GM19463 (cell line): ENCODE measurements at regions not wholly inside any gene's neighbourhood (a gene's known extent, or its start where the extent isn't known, plus 50 kb on each side); places are given as distances from the start of the nearest gene placed in this dataset.

Source experiments
- ATAC-seq: cut with Tn5 transposase; IDR thresholded peaks from one replicate; pipeline ENCODE4 v1.9.1; 2021; ENCODE audit warnings: mild to moderate bottlenecking, moderate library complexity; ENCODE audit not compliant: unreplicated experiment

- no peak for ATAC-seq
Observed at GRCh38 chr4:22901631-22902030, 208.9 kb downstream of the GBA3 start.

GRCh38 chr4:22900876-22901275, 208.1 kb downstream of the GBA3 start:
- ATAC-seq: no peak

- peak; percentile 63 for ATAC-seq
Observed at GRCh38 chr4:22897520-22898108, 204.9 kb downstream of the GBA3 start.

DNA sequence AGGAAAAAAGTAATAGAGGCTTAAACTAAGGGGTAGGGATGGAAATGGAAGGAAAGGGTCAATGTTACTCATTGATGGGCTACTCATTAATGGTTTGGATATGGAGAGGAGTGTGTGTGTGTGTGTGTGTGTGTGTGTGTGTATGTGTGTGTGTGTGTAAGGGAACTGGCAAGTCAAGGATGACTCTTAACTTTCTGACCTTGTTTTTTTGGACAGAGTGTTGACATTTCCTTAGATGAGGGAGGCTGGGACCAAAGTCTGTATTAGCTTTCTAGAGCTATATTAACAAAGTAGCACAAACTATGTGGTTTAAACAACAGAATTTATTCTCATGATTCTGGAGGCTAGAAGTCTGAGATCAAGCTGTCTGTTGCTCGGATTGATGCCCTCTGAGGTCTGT, 202.7 kb downstream of the GBA3 start:
- ATAC-seq: no peak

GRCh38 chr4:22884157-22884556, 191.4 kb downstream of the GBA3 start:
- ATAC-seq: no peak

- no peak for ATAC-seq
Observed at GRCh38 chr4:22881411-22881810, 188.7 kb downstream of the GBA3 start.

- no peak for ATAC-seq
Observed at GRCh38 chr4:22877486-22878052, 184.8 kb downstream of the GBA3 start.

- no peak for ATAC-seq
Observed at GRCh38 chr4:22876270-22876669, 183.5 kb downstream of the GBA3 start.

DNA sequence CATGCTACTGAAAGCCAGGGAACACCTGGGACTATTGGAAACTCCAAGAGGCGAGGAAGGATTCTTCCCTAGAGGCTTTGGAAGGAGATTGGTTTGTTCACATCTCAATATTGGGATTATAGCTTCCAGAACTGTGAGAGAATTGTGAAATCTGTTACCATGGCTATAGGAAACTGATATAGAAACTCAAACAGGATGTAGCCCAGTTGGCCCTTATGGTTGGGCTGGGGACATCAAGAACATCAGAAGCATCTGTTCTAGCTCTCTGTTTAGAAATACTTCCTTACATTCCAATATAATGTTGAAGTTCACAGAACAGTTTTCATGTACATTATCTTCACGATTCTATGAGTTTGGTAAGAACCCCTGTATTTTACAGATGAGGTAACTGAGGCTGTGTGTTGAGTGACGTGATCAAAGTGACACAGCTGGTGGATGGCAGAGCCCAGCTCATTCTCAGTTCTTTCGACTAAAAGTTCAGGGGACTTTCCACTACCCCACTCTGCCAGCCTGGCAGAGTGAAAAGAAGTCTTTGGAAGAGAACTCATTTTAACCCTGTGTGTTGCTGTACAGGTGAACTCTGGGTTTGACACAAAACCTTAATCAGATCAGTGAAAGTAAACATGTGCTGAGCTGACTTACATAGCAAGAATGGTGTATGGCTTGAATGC, 183.0 kb downstream of the GBA3 start:
- ATAC-seq: no peak

DNA sequence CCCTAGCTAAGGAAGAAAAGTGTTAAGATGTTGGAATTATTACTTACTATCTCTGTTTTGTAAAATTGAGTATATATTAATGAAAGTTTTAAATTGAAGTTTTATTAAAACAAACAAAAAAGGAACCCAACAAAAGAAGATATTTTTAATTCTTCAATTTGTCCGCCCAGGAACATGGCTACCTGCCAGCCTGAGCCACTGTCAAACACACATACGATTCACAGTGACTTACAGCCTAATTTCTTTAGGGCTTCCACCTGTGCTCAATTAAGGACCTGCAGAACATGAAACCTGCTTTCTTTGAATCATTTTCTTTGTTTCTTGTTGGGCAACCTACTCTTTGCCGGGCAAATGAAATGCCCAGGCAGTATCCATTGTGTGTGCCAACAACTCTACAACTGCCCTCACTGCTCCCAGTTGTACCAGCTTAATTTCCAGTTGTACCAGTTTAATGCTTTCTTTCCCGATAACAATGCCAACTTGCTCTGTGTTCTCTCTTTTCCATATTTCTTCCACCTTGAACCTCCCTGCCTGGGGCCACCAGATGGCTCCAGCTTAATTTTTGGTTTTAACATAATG, 181.7 kb downstream of the GBA3 start:
- ATAC-seq: no peak

GRCh38 chr4:22873899-22874298, 181.2 kb downstream of the GBA3 start:
- no peak for ATAC-seq

DNA sequence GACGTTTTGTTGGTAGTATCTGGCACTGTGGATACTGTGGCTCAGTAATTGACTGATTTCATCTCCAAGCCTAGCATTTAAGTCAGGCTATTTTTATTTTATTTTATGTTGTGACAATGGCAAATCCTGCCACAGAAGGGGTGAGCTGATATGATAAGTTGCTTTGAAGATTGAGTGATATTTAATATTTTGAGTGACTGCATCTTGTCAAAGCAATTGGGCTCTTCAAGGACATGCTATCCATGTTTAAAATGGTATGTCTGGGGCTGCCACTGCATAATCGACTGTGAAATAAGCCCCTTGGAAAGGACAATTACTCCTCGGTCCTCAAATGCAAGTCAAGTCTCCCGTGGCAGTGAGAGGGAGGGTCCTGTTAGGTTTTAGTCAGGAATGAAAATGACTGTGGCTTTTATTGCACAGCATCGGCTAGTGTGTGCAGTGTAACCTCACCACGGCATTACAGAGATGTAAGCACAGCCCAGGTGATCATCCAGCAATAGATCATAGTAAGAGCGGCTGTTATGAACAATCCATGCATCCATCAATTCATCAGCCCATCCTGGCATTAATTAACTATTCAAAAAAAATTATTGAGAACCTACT, 178.2 kb downstream of the GBA3 start:
- ATAC-seq: no peak

DNA sequence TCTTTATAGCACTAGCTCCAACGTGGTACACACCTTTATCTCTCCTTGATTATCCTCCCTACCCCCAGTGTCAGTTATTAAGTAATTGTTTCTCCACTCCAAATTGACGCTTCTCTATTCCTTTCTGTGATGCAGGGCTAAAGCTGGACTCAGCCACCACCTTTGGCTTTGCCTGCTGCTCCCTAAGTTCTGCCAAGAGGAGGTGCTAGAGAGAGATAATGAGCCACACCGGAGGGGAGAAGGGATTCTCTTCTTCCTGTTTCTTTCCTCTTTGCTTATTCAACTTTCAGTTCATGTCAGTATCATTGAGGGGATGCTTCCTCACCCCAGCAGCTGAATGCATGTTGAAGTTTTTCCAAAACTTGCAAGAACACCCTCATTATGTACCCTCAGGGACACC, 176.5 kb downstream of the GBA3 start:
- no peak for ATAC-seq
